H9 (cell line): ENCODE measurements at regions not wholly inside any gene's neighbourhood (a gene's known extent, or its start where the extent isn't known, plus 50 kb on each side); places are given as distances from the start of the nearest gene placed in this dataset.

Experiments used
- DNase-seq: peaks from one replicate; pipeline ENCODE4 v3.0.0-alpha.2; 2017
- H2AFZ ChIP-seq: one replicate; pipeline ENCODE4 v1.6.1; 2013; ENCODE audit warnings: mild to moderate bottlenecking, low read length, control low read depth, moderate library complexity
- H2AK5ac ChIP-seq: 2 replicates; pipeline ENCODE4 v1.6.1; 2013; ENCODE audit warnings: low read length, control low read depth, mixed read lengths; ENCODE audit not compliant: insufficient read length
- H2BK120ac ChIP-seq: one replicate; pipeline ENCODE4 v1.6.1; 2013; ENCODE audit warnings: low read depth, mild to moderate bottlenecking, low read length, control low read depth, inconsistent platforms; ENCODE audit not compliant: poor library complexity, severe bottlenecking
- H2BK12ac ChIP-seq: 2 replicates; pipeline ENCODE4 v1.6.1; 2013; ENCODE audit warnings: low read length, control low read depth, mixed read lengths, low read depth; ENCODE audit not compliant: insufficient read length
- H2BK15ac ChIP-seq: 2 replicates; pipeline ENCODE4 v1.6.1; 2013; ENCODE audit warnings: low read depth, low read length, control low read depth
- H2BK20ac ChIP-seq: one replicate; pipeline ENCODE4 v1.6.1; 2013; ENCODE audit warnings: low read depth, mild to moderate bottlenecking, low read length, control low read depth, inconsistent platforms; ENCODE audit not compliant: poor library complexity, severe bottlenecking
- H2BK5ac ChIP-seq: 2 replicates; pipeline ENCODE4 v1.6.1; 2013; ENCODE audit warnings: low read length, control low read depth, mixed read lengths; ENCODE audit not compliant: insufficient read length
- H3K14ac ChIP-seq: 2 replicates; pipeline ENCODE4 v1.6.1; 2013; ENCODE audit warnings: low read length, control low read depth; ENCODE audit not compliant: insufficient read depth
- H3K18ac ChIP-seq: 2 replicates; pipeline ENCODE4 v1.6.1; 2013; ENCODE audit warnings: low read depth, mild to moderate bottlenecking, mixed read lengths, low read length, control low read depth; ENCODE audit not compliant: insufficient read length
- H3K23ac ChIP-seq: 2 replicates; pipeline ENCODE4 v1.6.1; 2013; ENCODE audit warnings: low read length, control low read depth, mixed read lengths, low read depth; ENCODE audit not compliant: insufficient read length
- H3K23me2 ChIP-seq: 2 replicates; pipeline ENCODE4 v1.6.1; 2013; ENCODE audit warnings: low read depth, mild to moderate bottlenecking, mixed read lengths, low read length, control low read depth; ENCODE audit not compliant: insufficient read length, poor library complexity, severe bottlenecking
- H3K27ac ChIP-seq: 2 replicates; pipeline ENCODE4 v1.5.1; 2013; ENCODE audit warnings: low read length, control low read depth, mixed read lengths, low read depth; ENCODE audit not compliant: insufficient read length
- H3K27me3 ChIP-seq: 2 replicates; pipeline ENCODE4 v1.6.1; 2013; ENCODE audit warnings: low read length, control low read depth, inconsistent platforms; ENCODE audit not compliant: insufficient read depth
- H3K4ac ChIP-seq: 2 replicates; pipeline ENCODE4 v1.6.1; 2013; ENCODE audit warnings: low read depth, mild to moderate bottlenecking, control low read depth, inconsistent platforms, low read length, moderate library complexity
- H3K4me1 ChIP-seq: 2 replicates; pipeline ENCODE4 v1.6.1; 2013; ENCODE audit warnings: low read length, control low read depth, inconsistent platforms; ENCODE audit not compliant: insufficient read depth
- H3K4me2 ChIP-seq: 2 replicates; pipeline ENCODE4 v1.6.1; 2013; ENCODE audit warnings: low read length, control low read depth, mixed read lengths; ENCODE audit not compliant: insufficient read length, insufficient read depth
- H3K56ac ChIP-seq: 2 replicates; pipeline ENCODE4 v1.6.1; 2013; ENCODE audit warnings: low read depth, mild to moderate bottlenecking, mixed read lengths, low read length, control low read depth; ENCODE audit not compliant: insufficient read length
- H3K79me1 ChIP-seq: 2 replicates; pipeline ENCODE4 v1.6.1; 2013; ENCODE audit warnings: low read depth, mild to moderate bottlenecking, moderate library complexity, low read length, control low read depth, inconsistent platforms; ENCODE audit not compliant: insufficient read depth, poor library complexity, severe bottlenecking
- H3K79me2 ChIP-seq: 2 replicates; pipeline ENCODE4 v1.6.1; 2013; ENCODE audit warnings: low read length, control low read depth, inconsistent platforms; ENCODE audit not compliant: insufficient read depth
- H3K9ac ChIP-seq: 2 replicates; pipeline ENCODE4 v1.6.1; 2013; ENCODE audit warnings: low read length, control low read depth, mixed read lengths; ENCODE audit not compliant: insufficient read length; ENCODE audit errors: extremely low read depth
- H3K9me3 ChIP-seq: one replicate; pipeline ENCODE4 v1.6.1; 2013; ENCODE audit warnings: low read depth, low read length, inconsistent platforms; ENCODE audit not compliant: control insufficient read depth
- H3T11ph ChIP-seq: one replicate; pipeline ENCODE4 v1.6.1; 2013; ENCODE audit warnings: mild to moderate bottlenecking, low read length, control low read depth, inconsistent platforms
- H4K20me1 ChIP-seq: one replicate; pipeline ENCODE4 v1.6.1; 2013; ENCODE audit not compliant: control insufficient read depth, insufficient read length, insufficient read depth
- H4K5ac ChIP-seq: 2 replicates; pipeline ENCODE4 v1.6.1; 2013; ENCODE audit warnings: low read depth, mild to moderate bottlenecking, mixed read lengths, low read length, control low read depth; ENCODE audit not compliant: insufficient read length
- H4K8ac ChIP-seq: replicated peaks from 2 replicates; pipeline ENCODE4 v1.6.1; 2013; ENCODE audit warnings: low read length, control low read depth, mixed read lengths, low read depth; ENCODE audit not compliant: insufficient read length
- H4K91ac ChIP-seq: 2 replicates; pipeline ENCODE4 v1.6.1; 2013; ENCODE audit warnings: low read depth, mild to moderate bottlenecking, moderate library complexity, mixed read lengths, low read length, control low read depth; ENCODE audit not compliant: insufficient read length
- H3K27ac Mint-ChIP-seq, 3 experiments: 2 replicates in 2 of 3; 3 replicates in 1 of 3; pipeline ENCODE4 v1.8.0; 2020 to 2021; ENCODE audit warnings: mixed read lengths in 3 of 3, mild to moderate bottlenecking in 1 of 3, moderate library complexity in 1 of 3
- H3K27me3 Mint-ChIP-seq: 2 replicates; pipeline ENCODE4 v1.8.0; 2021; ENCODE audit warnings: low read depth, mild to moderate bottlenecking, moderate library complexity, mixed read lengths
- H3K36me3 Mint-ChIP-seq, 3 experiments: 2 replicates in 2 of 3; 3 replicates in 1 of 3; pipeline ENCODE4 v1.8.0; 2020 to 2021; ENCODE audit warnings: low read depth in 3 of 3, mixed read lengths in 3 of 3; ENCODE audit not compliant: insufficient read depth in 1 of 3
- H3K4me1 Mint-ChIP-seq, 2 experiments: 2 replicates each; pipeline ENCODE4 v1.8.0; 2020; ENCODE audit warnings: mixed read lengths in 2 of 2
- H3K4me3 Mint-ChIP-seq, 2 experiments: 2 replicates in 1 of 2; 3 replicates in 1 of 2; pipeline ENCODE4 v1.8.0; 2020 to 2021; ENCODE audit warnings: mild to moderate bottlenecking in 2 of 2, mixed read lengths in 2 of 2, moderate library complexity in 1 of 2
- H3K9me3 Mint-ChIP-seq, 2 experiments: 2 replicates in 1 of 2; 3 replicates in 1 of 2; pipeline ENCODE4 v1.8.0; 2020; ENCODE audit warnings: mild to moderate bottlenecking in 2 of 2, mixed read lengths in 2 of 2, moderate library complexity in 1 of 2
- CTCF ChIP-seq: fragments of 200-600 bp; sonication (generic); conservative IDR thresholded peaks from 3 replicates; pipeline ENCODE4 v1.8.0; 2021; ENCODE audit warnings: antibody characterized with exemption, mild to moderate bottlenecking
- WGBS: extraction: QIAGEN DNeasy Blood & Tissue Kit; methylation state at CpG from one replicate; pipeline ENCODE4 v1.1.7; 2013; ENCODE audit warnings: missing lambda C conversion rate, low lambda C conversion rate, mixed read lengths; ENCODE audit not compliant: insufficient read length; ENCODE audit errors: extremely low coverage; 5-methylcytosine and 5-hydroxymethylcytosine counted together

GRCh38 chr1:29894311-29894710, 658.0 kb downstream of the PTPRU start:
- no peak overlapping the region for H4K91ac ChIP-seq
- H3K4me2 ChIP-seq = no peak overlapping the region
- no peaks in the 10 kb centered on the region; the same call in 1 of the 2 replicates for H3K4me1 ChIP-seq
- no peak overlapping the region for H4K5ac ChIP-seq
- no peaks in the 10 kb centered on the region for H3K27me3 ChIP-seq
- no peak overlapping the region for H3K18ac ChIP-seq
- H4K8ac ChIP-seq = no peak overlapping the region
- no peaks in the 10 kb centered on the region for H3K9me3 ChIP-seq
- H2BK20ac ChIP-seq = no peak overlapping the region
- no peaks in the 10 kb centered on the region for H3K79me2 ChIP-seq
- peaks cover 9% of the 10 kb centered on the region for H3K27me3 Mint-ChIP-seq
- no peak for DNase-seq
- H3K23me2 ChIP-seq = no peaks in the 10 kb centered on the region
- no peak overlapping the region for H3K9ac ChIP-seq
- no peak overlapping the region for H3K4ac ChIP-seq
- no peak for TF ChIP-seq CTCF
- H3K4me1 Mint-ChIP-seq = peaks cover 13 to 21% of the 10 kb centered on the region in 2 experiments
- H2AFZ ChIP-seq = no peak overlapping the region
- no peaks in the 10 kb centered on the region for H4K20me1 ChIP-seq
- no peak overlapping the region for H3K14ac ChIP-seq
- no peaks in the 10 kb centered on the region for H3K9me3 Mint-ChIP-seq
- H2BK120ac ChIP-seq = no peak overlapping the region
- H3K4me3 Mint-ChIP-seq = no peak overlapping the region
- H3T11ph ChIP-seq = no peak overlapping the region
- H2BK12ac ChIP-seq = no peak overlapping the region
- H3K79me1 ChIP-seq = no peaks in the 10 kb centered on the region
- H3K56ac ChIP-seq = no peak overlapping the region
- H2AK5ac ChIP-seq = no peak overlapping the region
- no peak overlapping the region for H2BK5ac ChIP-seq
- H3K27ac ChIP-seq = no peak overlapping the region
- no peak overlapping the region for H2BK15ac ChIP-seq
- H3K23ac ChIP-seq = no peak overlapping the region
- no CpG with 5 or more reads among the region's 5 CpGs for WGBS
- no peaks in the 10 kb centered on the region for H3K36me3 Mint-ChIP-seq
- no peak overlapping the region for H3K27ac Mint-ChIP-seq
